GM23338 (cell line): ENCODE measurements at regions not wholly inside any gene's neighbourhood (a gene's known extent, or its start where the extent isn't known, plus 50 kb on each side); places are given as distances from the start of the nearest gene placed in this dataset.
"Not testable (repeated sequence)": the region's sequence is repeated elsewhere in the genome, so short reads cannot be mapped to it uniquely, and the experiment has no call there.

Experiments
- CREB1 ChIP-seq: fragments of 250-450 bp; sonication (Bioruptor Pico); IDR thresholded peaks from 2 replicates; pipeline ENCODE4 v1.5.0; 2020; ENCODE audit warnings: low read depth, mild to moderate bottlenecking, moderate library complexity
- CTCF ChIP-seq, 2 experiments: fragments of 200-600 bp in 1 of 2; sonication (generic) in 1 of 2; conservative IDR thresholded peaks; 2 replicates each; pipeline versions ENCODE4 v1.5.1 to v1.6.1; 2016 to 2017; ENCODE audit warnings: antibody characterized with exemption in 2 of 2, low read depth in 2 of 2, mild to moderate bottlenecking in 2 of 2, moderate library complexity in 1 of 2
- ETS1 ChIP-seq: IDR thresholded peaks from 2 replicates; pipeline ENCODE4 v1.6.1; 2016; ENCODE audit warnings: antibody characterized with exemption
- EZH2 ChIP-seq: fragments of 200-600 bp; sonication (generic); IDR thresholded peaks from one replicate; pipeline ENCODE4 v1.8.0; 2017; ENCODE audit warnings: antibody characterized with exemption, mild to moderate bottlenecking, low read depth; ENCODE audit not compliant: unreplicated experiment
- EZH2phosphoT487 ChIP-seq: fragments of 200-600 bp; sonication (generic); IDR thresholded peaks from one replicate; pipeline ENCODE4 v1.8.1; 2018; ENCODE audit warnings: antibody characterized with exemption; ENCODE audit not compliant: unreplicated experiment
- JUNB ChIP-seq: IDR thresholded peaks from one replicate; pipeline ENCODE4 v1.6.1; 2016; ENCODE audit warnings: antibody characterized with exemption; ENCODE audit not compliant: unreplicated experiment
- POLR2AphosphoS5 ChIP-seq: IDR thresholded peaks from 2 replicates; pipeline ENCODE4 v1.6.1; 2016; ENCODE audit warnings: antibody characterized with exemption, low read depth
- TF ChIP-seq, protein P1 (sequence below): IDR thresholded peaks from one replicate; pipeline ENCODE4 v1.6.1; 2018; ENCODE audit warnings: antibody characterized with exemption; ENCODE audit not compliant: unreplicated experiment

- TF ChIP-seq CREB1 (CRISPR knock-in tag); EZH2; CTCF (conservative IDR thresholded peaks at IDR 0.05; ENCODE audit: low read depth in 2 of 2); EZH2phosphoT487; POLR2AphosphoS5; JUNB; ETS1: not testable (repeated sequence)
- TF ChIP-seq, protein P1, sequence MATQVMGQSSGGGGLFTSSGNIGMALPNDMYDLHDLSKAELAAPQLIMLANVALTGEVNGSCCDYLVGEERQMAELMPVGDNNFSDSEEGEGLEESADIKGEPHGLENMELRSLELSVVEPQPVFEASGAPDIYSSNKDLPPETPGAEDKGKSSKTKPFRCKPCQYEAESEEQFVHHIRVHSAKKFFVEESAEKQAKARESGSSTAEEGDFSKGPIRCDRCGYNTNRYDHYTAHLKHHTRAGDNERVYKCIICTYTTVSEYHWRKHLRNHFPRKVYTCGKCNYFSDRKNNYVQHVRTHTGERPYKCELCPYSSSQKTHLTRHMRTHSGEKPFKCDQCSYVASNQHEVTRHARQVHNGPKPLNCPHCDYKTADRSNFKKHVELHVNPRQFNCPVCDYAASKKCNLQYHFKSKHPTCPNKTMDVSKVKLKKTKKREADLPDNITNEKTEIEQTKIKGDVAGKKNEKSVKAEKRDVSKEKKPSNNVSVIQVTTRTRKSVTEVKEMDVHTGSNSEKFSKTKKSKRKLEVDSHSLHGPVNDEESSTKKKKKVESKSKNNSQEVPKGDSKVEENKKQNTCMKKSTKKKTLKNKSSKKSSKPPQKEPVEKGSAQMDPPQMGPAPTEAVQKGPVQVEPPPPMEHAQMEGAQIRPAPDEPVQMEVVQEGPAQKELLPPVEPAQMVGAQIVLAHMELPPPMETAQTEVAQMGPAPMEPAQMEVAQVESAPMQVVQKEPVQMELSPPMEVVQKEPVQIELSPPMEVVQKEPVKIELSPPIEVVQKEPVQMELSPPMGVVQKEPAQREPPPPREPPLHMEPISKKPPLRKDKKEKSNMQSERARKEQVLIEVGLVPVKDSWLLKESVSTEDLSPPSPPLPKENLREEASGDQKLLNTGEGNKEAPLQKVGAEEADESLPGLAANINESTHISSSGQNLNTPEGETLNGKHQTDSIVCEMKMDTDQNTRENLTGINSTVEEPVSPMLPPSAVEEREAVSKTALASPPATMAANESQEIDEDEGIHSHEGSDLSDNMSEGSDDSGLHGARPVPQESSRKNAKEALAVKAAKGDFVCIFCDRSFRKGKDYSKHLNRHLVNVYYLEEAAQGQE = not testable (repeated sequence)
Observed at GRCh38 chrX:111627256-111627655, 53.7 kb upstream of the ALG13 start.
